ENCODE measurements at regions not wholly inside any gene's neighbourhood (a gene's known extent, or its start where the extent isn't known, plus 50 kb on each side); places are given as distances from the start of the nearest gene placed in this dataset.

- TF ChIP-seq LCORL (IDR thresholded peaks at IDR 0.05) (no peak), LCORL (CRISPR knock-in tag; IDR thresholded peaks at IDR 0.05) (peak; percentile 71), ZBTB43 (CRISPR knock-in tag; conservative IDR thresholded peaks at IDR 0.05) (no peak), BRF2 (CRISPR knock-in tag; IDR thresholded peaks at IDR 0.05) (peak; percentile 55), ZNF234 (CRISPR knock-in tag; conservative IDR thresholded peaks at IDR 0.05) (no peak), SMAD9 (CRISPR knock-in tag; IDR thresholded peaks at IDR 0.05) (no peak), ZFP36L1 (CRISPR knock-in tag; IDR thresholded peaks at IDR 0.05) (no peak), PLRG1 (conservative IDR thresholded peaks at IDR 0.05) (no peak), ZNF281 (CRISPR knock-in tag; IDR thresholded peaks at IDR 0.05; ENCODE audit: borderline replicate concordance) (peak; percentile 57; the same call in 1 of the 2 replicates), TAF1 (CRISPR knock-in tag; IDR thresholded peaks at IDR 0.05) (no peak), PHF5A (CRISPR knock-in tag; IDR thresholded peaks at IDR 0.05; ENCODE audit: low read depth, unreplicated experiment) (peak; percentile 74), PRDM10 (CRISPR knock-in tag; IDR thresholded peaks at IDR 0.05; ENCODE audit: low read depth) (peak; percentile 61; the same call in 1 of the 2 replicates), SALL1 (CRISPR knock-in tag; IDR thresholded peaks at IDR 0.05) (peak; percentile 96), PPARG (CRISPR knock-in tag; conservative IDR thresholded peaks at IDR 0.05) (peak; percentile 60; the same call in 1 of the 2 replicates), STAG1 (CRISPR knock-in tag; IDR thresholded peaks at IDR 0.05) (peak; percentile 20), THAP9 (CRISPR knock-in tag; IDR thresholded peaks at IDR 0.05; ENCODE audit: borderline replicate concordance) (no peak), ZNF263 (CRISPR knock-in tag; IDR thresholded peaks at IDR 0.05) (peak; percentile 14; the same call in 1 of the 2 replicates)
Measured at GRCh38 chr2:200747668-200748618, 63.8 kb upstream of the BZW1 start (continued).

All from HepG2 (cell line).